PC-3 (cell line): ENCODE measurements at regions not wholly inside any gene's neighbourhood (a gene's known extent, or its start where the extent isn't known, plus 50 kb on each side); places are given as distances from the start of the nearest gene placed in this dataset.

Source experiments
- ATAC-seq: fragments of 200-7000 bp; cut with Tn5 transposase; 2 replicates; pipeline ENCODE4 v1.9.1; 2020; ENCODE audit warnings: mild to moderate bottlenecking, moderate library complexity
- BruUV-seq: library from RNA; stranded (reverse); fragments of 400-500 nt; replicated peaks from 2 replicates; lab custom pipeline; 2021; lab: Mats Ljungman, UMichigan
- CTCF ChIA-PET: fragments of 300-600 bp; sonication (Branson Sonifier 250); formaldehyde crosslinking; loops from one replicate; lab custom pipeline; 2022; ENCODE audit warnings: antibody characterized with exemption; lab: Charles Lee
- POLR2A ChIA-PET: fragments of 300-600 bp; sonication (Branson Sonifier 250); formaldehyde crosslinking; loops from one replicate; lab custom pipeline; 2022; ENCODE audit warnings: antibody characterized with exemption; ENCODE audit not compliant: unreplicated experiment; lab: Charles Lee
- DNase-seq: peaks from one replicate; pipeline ENCODE4 v3.0.0-alpha.2; 2015
- H2AFZ ChIP-seq: fragments of 300-600 bp; sonication (generic); 2 replicates; pipeline ENCODE4 v1.6.0; 2016; ENCODE audit warnings: antibody characterized with exemption, low read length
- H3F3A ChIP-seq: fragments of 300-600 bp; sonication (generic); one replicate; pipeline ENCODE4 v1.6.0; 2017; ENCODE audit warnings: antibody characterized with exemption, low read length, control low read depth, mild to moderate bottlenecking; ENCODE audit not compliant: unreplicated experiment
- H3K27ac ChIP-seq: fragments of 300-600 bp; sonication (generic); 2 replicates; pipeline ENCODE4 v1.5.1; 2016; ENCODE audit warnings: mild to moderate bottlenecking, low read length
- H3K27me3 ChIP-seq: fragments of 300-600 bp; sonication (generic); 2 replicates; pipeline ENCODE4 v1.6.1; 2016; ENCODE audit warnings: low read length, mixed read lengths
- H3K36me3 ChIP-seq: fragments of 300-600 bp; sonication (generic); 2 replicates; pipeline ENCODE4 v1.6.1; 2016; ENCODE audit warnings: low read depth, mixed run types, low read length, mixed read lengths
- H3K4me1 ChIP-seq: fragments of 300-600 bp; sonication (generic); 2 replicates; pipeline ENCODE4 v1.5.1; 2016; ENCODE audit warnings: low read length; ENCODE audit not compliant: insufficient read depth
- H3K4me2 ChIP-seq: fragments of 300-600 bp; sonication (generic); 2 replicates; pipeline ENCODE4 v1.6.0; 2016; ENCODE audit warnings: low read length
- H3K4me3 ChIP-seq: fragments of 300-600 bp; sonication (generic); 2 replicates; pipeline ENCODE4 v1.5.1; 2016; ENCODE audit warnings: mild to moderate bottlenecking, low read length, mixed read lengths
- H3K79me2 ChIP-seq: fragments of 300-600 bp; sonication (generic); 2 replicates; pipeline ENCODE4 v1.6.1; 2017; ENCODE audit warnings: low read length, mixed read lengths
- H3K9ac ChIP-seq: fragments of 300-600 bp; sonication (generic); 2 replicates; pipeline ENCODE4 v1.6.0; 2016; ENCODE audit warnings: mild to moderate bottlenecking, low read length
- H3K9me2 ChIP-seq: fragments of 300-600 bp; sonication (generic); replicated peaks from 2 replicates; pipeline ENCODE4 v1.6.1; 2016; ENCODE audit warnings: mixed run types, low read length, mixed read lengths
- H3K9me3 ChIP-seq: fragments of 300-600 bp; sonication (generic); 2 replicates; pipeline ENCODE4 v1.6.1; 2016; ENCODE audit warnings: low read length, mixed read lengths
- H4K20me1 ChIP-seq: fragments of 300-600 bp; sonication (generic); 2 replicates; pipeline ENCODE4 v1.6.1; 2016; ENCODE audit warnings: low read length, mixed read lengths
- CTCF ChIP-seq: fragments of 300-600 bp; sonication (generic); conservative IDR thresholded peaks from 2 replicates; pipeline ENCODE4 v1.5.1; 2017; ENCODE audit warnings: antibody characterized with exemption, low read depth, mild to moderate bottlenecking, low read length
- EZH2 ChIP-seq: fragments of 300-600 bp; sonication (generic); IDR thresholded peaks from one replicate; pipeline ENCODE4 v1.6.1; 2017; ENCODE audit warnings: antibody characterized with exemption, mild to moderate bottlenecking, low read length; ENCODE audit not compliant: unreplicated experiment
- EZH2phosphoT487 ChIP-seq: fragments of 300-600 bp; sonication (generic); IDR thresholded peaks from 2 replicates; pipeline ENCODE4 v1.6.1; 2018; ENCODE audit warnings: mild to moderate bottlenecking, antibody characterized with exemption, low read length, borderline replicate concordance
- intact Hi-C: fragments of 100-400 bp; cut with micrococcal nuclease; formaldehyde crosslinking; loops from 2 replicates; pipeline ENCODE4 v1.9.0; 2023

DNA sequence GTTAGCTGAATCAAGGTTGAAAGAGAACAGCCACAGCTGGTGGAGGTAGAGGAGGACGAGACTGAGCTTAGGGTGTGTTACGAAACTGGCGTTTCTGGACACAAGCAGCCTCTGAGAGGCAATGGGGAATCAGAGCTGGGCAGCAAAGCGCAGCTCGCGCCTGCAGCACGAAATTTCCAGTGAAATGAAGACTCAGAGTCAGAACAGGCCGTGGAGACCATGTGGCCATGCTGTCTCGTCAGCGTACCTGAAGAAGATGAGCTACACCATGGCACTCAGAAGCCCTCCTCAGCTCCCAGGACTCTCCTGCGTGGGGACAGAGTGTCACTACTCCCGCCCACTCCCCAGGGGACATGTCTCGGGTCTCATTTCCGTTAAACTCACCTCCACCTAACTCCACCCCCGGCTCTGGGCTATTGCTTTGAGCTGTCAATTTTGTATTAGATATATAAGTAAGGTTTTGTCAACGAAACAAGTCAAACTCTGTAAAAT, 256.9 kb downstream of the ERMARD start:
- BruUV-seq = no TSS peak
- intact Hi-C loops = no loop called here
- Histone ChIP-seq H3K9me3 (no peaks in the 10 kb centered on the region), H3K4me1 (no peaks in the 10 kb centered on the region), H3K36me3 (no peaks in the 10 kb centered on the region), H3K4me2 (no peak overlapping the region), H2AFZ (no peak overlapping the region), H3K4me3 (no peak overlapping the region), H3K27me3 (no peaks in the 10 kb centered on the region), H3K27ac (no peak overlapping the region), H3F3A (no peaks in the 10 kb centered on the region), H4K20me1 (no peaks in the 10 kb centered on the region), H3K79me2 (no peaks in the 10 kb centered on the region), H3K9me2 (no peaks in the 10 kb centered on the region), H3K9ac (no peak overlapping the region)
- CTCF ChIA-PET = no interaction called here
- TF ChIP-seq CTCF (no peak), EZH2 (no peak), EZH2phosphoT487 (no peak)
- DNase-seq (no peak), ATAC-seq (no peak)
- POLR2A ChIA-PET = no interaction called here

DNA sequence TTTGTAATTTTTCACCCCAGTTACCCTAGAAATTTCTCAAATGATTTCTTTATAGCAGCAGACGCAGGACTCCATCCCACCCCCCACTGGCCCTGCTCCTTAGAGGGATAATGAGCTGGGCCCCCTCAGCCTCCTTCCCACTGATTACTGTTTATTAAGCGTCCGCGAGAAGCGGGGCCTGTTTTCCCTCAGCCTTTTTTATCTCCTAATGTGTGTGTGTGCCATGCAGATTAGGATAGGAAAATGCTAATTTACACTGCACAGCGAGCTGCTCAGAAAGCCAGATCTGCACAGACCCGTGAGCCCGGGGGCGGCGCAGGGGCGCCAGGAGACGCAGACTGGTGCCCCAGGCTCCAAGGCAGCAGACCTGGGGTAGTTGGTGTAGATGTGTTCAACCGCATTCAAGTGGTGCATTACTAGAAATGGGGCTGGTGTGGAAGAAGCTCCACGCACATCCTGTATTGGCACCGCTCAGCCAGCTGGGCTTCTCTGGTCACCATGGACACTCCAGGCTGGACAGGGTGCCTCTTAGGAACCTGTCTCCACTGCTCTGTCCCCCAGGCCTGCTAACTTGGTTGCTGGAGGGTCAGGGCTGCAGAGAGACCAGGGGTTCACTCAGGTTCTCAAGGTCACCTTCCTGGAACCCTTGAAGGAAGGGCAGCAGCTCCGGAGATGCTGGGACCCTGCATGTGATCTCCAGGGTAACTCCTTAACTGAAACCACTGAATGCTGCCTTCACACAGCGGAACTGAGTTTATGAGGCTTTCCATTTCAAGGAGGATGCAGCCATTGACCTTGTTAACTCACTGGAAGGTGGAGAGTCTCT, 256.3 kb downstream of the ERMARD start:
- ATAC-seq = no peak
- no peak for DNase-seq
- H3K36me3 ChIP-seq = no peaks in the 10 kb centered on the region
- H3K27ac ChIP-seq = no peak overlapping the region
- no peak overlapping the region for H2AFZ ChIP-seq
- H3K4me3 ChIP-seq = no peak overlapping the region
- H4K20me1 ChIP-seq = no peaks in the 10 kb centered on the region
- CTCF ChIA-PET = no interaction called here
- no peaks in the 10 kb centered on the region for H3K9me3 ChIP-seq
- no TSS peak for BruUV-seq
- intact Hi-C loops = no loop called here
- no peaks in the 10 kb centered on the region for H3K79me2 ChIP-seq
- no peak for TF ChIP-seq EZH2
- TF ChIP-seq CTCF = no peak
- no peak for TF ChIP-seq EZH2phosphoT487
- no peaks in the 10 kb centered on the region for H3K9me2 ChIP-seq
- no peak overlapping the region for H3K4me2 ChIP-seq
- H3F3A ChIP-seq = no peaks in the 10 kb centered on the region
- H3K4me1 ChIP-seq = no peaks in the 10 kb centered on the region
- no peaks in the 10 kb centered on the region for H3K27me3 ChIP-seq
- POLR2A ChIA-PET = no interaction called here
- no peak overlapping the region for H3K9ac ChIP-seq

GRCh38 chr6:170006900-170007467, 255.6 kb downstream of the ERMARD start:
- no peaks in the 10 kb centered on the region for H3K36me3 ChIP-seq
- CTCF ChIA-PET = no interaction called here
- no peak for DNase-seq

More at GRCh38 chr6:170006900-170007467, 255.6 kb downstream of the ERMARD start:
- POLR2A ChIA-PET = no interaction called here
- H3K9ac ChIP-seq = no peak overlapping the region
- no peak overlapping the region for H3K4me2 ChIP-seq
- no peaks in the 10 kb centered on the region for H3K9me2 ChIP-seq
- H4K20me1 ChIP-seq = no peaks in the 10 kb centered on the region
- no peak for TF ChIP-seq EZH2phosphoT487
- TF ChIP-seq CTCF = no peak
- TF ChIP-seq EZH2 = no peak
- intact Hi-C loops = no loop called here
- H2AFZ ChIP-seq = no peak overlapping the region
- no peaks in the 10 kb centered on the region for H3F3A ChIP-seq
- H3K79me2 ChIP-seq = no peaks in the 10 kb centered on the region
- H3K27me3 ChIP-seq = no peaks in the 10 kb centered on the region
- no peak overlapping the region for H3K4me3 ChIP-seq
- no peak overlapping the region for H3K27ac ChIP-seq
- H3K4me1 ChIP-seq = no peaks in the 10 kb centered on the region
- no peaks in the 10 kb centered on the region for H3K9me3 ChIP-seq
- BruUV-seq = no TSS peak
- ATAC-seq = no peak
